ENCODE measurements at regions not wholly inside any gene's neighbourhood (a gene's known extent, or its start where the extent isn't known, plus 50 kb on each side); places are given as distances from the start of the nearest gene placed in this dataset.

DNA sequence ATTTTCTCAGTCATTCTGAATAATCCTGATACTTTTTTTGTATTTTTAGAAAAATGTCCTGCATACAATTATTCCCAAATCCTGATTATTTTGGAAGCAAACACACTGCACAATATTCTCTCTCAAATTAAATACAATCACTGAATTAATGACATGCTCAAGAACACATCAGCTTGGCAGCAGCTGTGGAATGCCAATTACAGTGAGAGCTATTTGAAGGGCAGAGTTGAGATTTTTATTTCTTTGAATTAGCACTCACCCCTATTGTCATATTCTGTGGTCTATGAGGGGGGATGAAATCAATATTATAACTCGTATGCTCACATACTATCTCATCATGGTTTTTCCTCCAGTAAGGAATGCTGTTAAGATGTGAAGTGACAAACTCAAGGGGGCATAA is 312.2 kb downstream of the CNTN3 start:
- Histone ChIP-seq H3K36me3 (ENCODE audit: control insufficient read depth, insufficient read depth, low read length) (no peaks in the 10 kb centered on the region), H3K4me3 (ENCODE audit: low read depth, low read length) (no peak overlapping the region), H3K27me3 (ENCODE audit: control insufficient read depth, insufficient read depth, low read length) (no peaks in the 10 kb centered on the region)
- DNase-seq (ENCODE audit: low read depth), result no peak
- TF ChIP-seq CTCF (IDR thresholded peaks at IDR 0.05; ENCODE audit: insufficient read depth, low read length, poor library complexity, severe bottlenecking), result no peak

DNA sequence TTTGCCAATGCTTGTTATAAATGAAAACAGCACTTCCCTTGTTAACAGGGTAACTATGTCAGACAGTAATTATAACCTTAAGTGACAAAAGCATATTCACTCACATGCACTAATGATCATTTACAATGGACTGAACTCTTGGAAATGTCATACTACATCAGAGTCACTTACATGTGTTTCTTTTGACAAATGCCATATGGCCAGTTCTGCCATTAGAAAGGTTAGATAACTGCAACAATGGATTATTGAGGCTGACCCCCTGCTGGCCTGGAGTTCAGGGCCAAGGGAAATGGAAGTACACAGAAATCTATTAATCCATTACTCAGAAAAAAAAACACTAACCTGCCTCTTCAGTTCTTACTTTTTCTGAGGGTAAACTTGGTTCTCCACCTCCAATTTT is 313.4 kb downstream of the CNTN3 start:
- Histone ChIP-seq H3K27me3 (ENCODE audit: control insufficient read depth, insufficient read depth, low read length) (no peaks in the 10 kb centered on the region), H3K36me3 (ENCODE audit: control insufficient read depth, insufficient read depth, low read length) (no peaks in the 10 kb centered on the region), H3K4me3 (ENCODE audit: low read depth, low read length) (no peak overlapping the region)
- no peak for DNase-seq (ENCODE audit: low read depth)
- no peak for TF ChIP-seq CTCF (IDR thresholded peaks at IDR 0.05; ENCODE audit: insufficient read depth, low read length, poor library complexity, severe bottlenecking)

GRCh38 chr3:74295479-74295878 is 319.0 kb downstream of the CNTN3 start:
- no peak for TF ChIP-seq CTCF (IDR thresholded peaks at IDR 0.05; ENCODE audit: insufficient read depth, low read length, poor library complexity, severe bottlenecking)
- DNase-seq (ENCODE audit: low read depth), result no peak
- no peaks in the 10 kb centered on the region for H3K36me3 ChIP-seq (ENCODE audit: control insufficient read depth, insufficient read depth, low read length)
- no peaks in the 10 kb centered on the region for H3K27me3 ChIP-seq (ENCODE audit: control insufficient read depth, insufficient read depth, low read length)
- H3K4me3 ChIP-seq (ENCODE audit: low read depth, low read length), result no peak overlapping the region

- no peak for DNase-seq (ENCODE audit: low read depth)
- Histone ChIP-seq H3K36me3 (ENCODE audit: control insufficient read depth, insufficient read depth, low read length) (no peaks in the 10 kb centered on the region), H3K27me3 (ENCODE audit: control insufficient read depth, insufficient read depth, low read length) (no peaks in the 10 kb centered on the region), H3K4me3 (ENCODE audit: low read depth, low read length) (no peak overlapping the region)
- TF ChIP-seq CTCF (IDR thresholded peaks at IDR 0.05; ENCODE audit: insufficient read depth, low read length, poor library complexity, severe bottlenecking), result no peak
Measured at GRCh38 chr3:74288761-74289160, 325.7 kb downstream of the CNTN3 start.

DNA sequence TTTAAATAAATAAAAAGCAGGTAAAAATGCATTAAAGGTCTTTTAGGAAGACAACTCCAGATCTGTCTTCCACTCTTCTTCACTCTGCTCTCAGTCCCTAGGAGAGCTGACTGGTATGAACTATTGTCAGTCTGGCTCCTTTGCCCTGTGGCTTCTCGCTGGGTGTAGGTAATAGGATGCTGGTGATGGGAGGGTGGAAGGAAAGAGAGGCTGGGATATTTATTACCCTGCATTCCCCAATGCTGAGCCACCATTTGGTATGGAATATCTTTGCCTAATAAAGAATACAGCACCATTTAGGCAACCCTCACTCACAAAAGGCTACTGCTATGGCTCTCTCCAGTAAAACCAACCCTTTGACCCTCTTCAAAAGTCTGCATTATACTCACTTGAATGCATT is 326.9 kb downstream of the CNTN3 start:
- TF ChIP-seq CTCF (IDR thresholded peaks at IDR 0.05; ENCODE audit: insufficient read depth, low read length, poor library complexity, severe bottlenecking), result no peak
- DNase-seq (ENCODE audit: low read depth), result no peak
- no peaks in the 10 kb centered on the region for H3K27me3 ChIP-seq (ENCODE audit: control insufficient read depth, insufficient read depth, low read length)
- H3K4me3 ChIP-seq (ENCODE audit: low read depth, low read length), result no peak overlapping the region
- no peaks in the 10 kb centered on the region for H3K36me3 ChIP-seq (ENCODE audit: control insufficient read depth, insufficient read depth, low read length)

- H3K36me3 ChIP-seq (ENCODE audit: control insufficient read depth, insufficient read depth, low read length), result no peaks in the 10 kb centered on the region
- H3K27me3 ChIP-seq (ENCODE audit: control insufficient read depth, insufficient read depth, low read length), result no peaks in the 10 kb centered on the region
- TF ChIP-seq CTCF (IDR thresholded peaks at IDR 0.05; ENCODE audit: insufficient read depth, low read length, poor library complexity, severe bottlenecking), result no peak
- H3K4me3 ChIP-seq (ENCODE audit: low read depth, low read length), result no peak overlapping the region
- DNase-seq (ENCODE audit: low read depth), result no peak
Measured at GRCh38 chr3:74282202-74282601, 332.3 kb downstream of the CNTN3 start.

All from kidney epithelial cell (primary cell).